Lower leg skin (tissue), 3 donors: ENCODE measurements at regions not wholly inside any gene's neighbourhood (a gene's known extent, or its start where the extent isn't known, plus 50 kb on each side); places are given as distances from the start of the nearest gene placed in this dataset.

Source experiments
- CTCF ChIP-seq, 3 donors: fragments of 450-650 bp; IDR thresholded peaks; one replicate each; pipeline ENCODE4 v1.5.1; 2016; ENCODE audit warnings: antibody characterized with exemption in 3 of 3, mild to moderate bottlenecking in 3 of 3, moderate library complexity in 2 of 3
- POLR2A ChIP-seq, 2 donors: fragments of 450-650 bp; IDR thresholded peaks; one replicate each; pipeline ENCODE4 v1.6.1; 2016 to 2017; ENCODE audit warnings: antibody characterized with exemption in 2 of 2, mild to moderate bottlenecking in 1 of 2, moderate library complexity in 1 of 2

GRCh38 chr9:89679016-89679415, 74.2 kb downstream of the GADD45G start:
- TF ChIP-seq CTCF (IDR thresholded peaks at IDR 0.05) (no peak), POLR2A (IDR thresholded peaks at IDR 0.05) (no peak)
